ENCODE measurements at regions not wholly inside any gene's neighbourhood (a gene's known extent, or its start where the extent isn't known, plus 50 kb on each side); places are given as distances from the start of the nearest gene placed in this dataset.

GRCh38 chr12:123092866-123093265 is 58.0 kb downstream of the PITPNM2 start:
- TF ChIP-seq Cebpa-rat (IDR thresholded peaks at IDR 0.05), result no peak
- Histone ChIP-seq H3K27ac (no peak overlapping the region), H3K4me3 (no peak overlapping the region), H4K20me1 (peaks cover 33% of the 10 kb centered on the region; the same call in 1 of the 2 replicates), H3K4me1 (peaks cover 55% of the 10 kb centered on the region), H3K9me3 (no peaks in the 10 kb centered on the region), H3K27me3 (no peaks in the 10 kb centered on the region), H3K36me3 (peaks cover 30% of the 10 kb centered on the region; the same call in 1 of the 2 replicates), H3K4me2 (no peak overlapping the region), H3K9ac (no peak overlapping the region)

- Histone ChIP-seq H4K20me1 (peaks cover 44% of the 10 kb centered on the region; the same call in 1 of the 2 replicates), H3K27me3 (no peaks in the 10 kb centered on the region), H3K4me2 (no peak overlapping the region), H3K9me3 (no peaks in the 10 kb centered on the region), H3K9ac (no peak overlapping the region), H3K27ac (no peak overlapping the region; the same call in 1 of the 2 replicates), H3K36me3 (peaks cover 30% of the 10 kb centered on the region; the same call in 1 of the 2 replicates), H3K4me3 (no peak overlapping the region), H3K4me1 (peaks cover 49% of the 10 kb centered on the region)
- no peak for TF ChIP-seq Cebpa-rat (IDR thresholded peaks at IDR 0.05)
These were observed 59.4 kb downstream of the PITPNM2 start for GRCh38 chr12:123091230-123092150.

GRCh38 chr12:123089631-123090353 is 61.1 kb downstream of the PITPNM2 start:
- H3K9ac ChIP-seq, result no peak overlapping the region
- H3K4me2 ChIP-seq, result peak overlapping the region; percentile 50; the same call in 1 of the 2 replicates
- peaks cover 49% of the 10 kb centered on the region for H3K4me1 ChIP-seq
- no peak for TF ChIP-seq Cebpa-rat (IDR thresholded peaks at IDR 0.05)
- no peak overlapping the region for H3K4me3 ChIP-seq
- H4K20me1 ChIP-seq, result peaks cover 60% of the 10 kb centered on the region; the same call in 1 of the 2 replicates
- H3K27me3 ChIP-seq, result no peaks in the 10 kb centered on the region
- no peaks in the 10 kb centered on the region for H3K9me3 ChIP-seq
- H3K27ac ChIP-seq, result no peak overlapping the region
- H3K36me3 ChIP-seq, result peaks cover 16% of the 10 kb centered on the region; the same call in 1 of the 2 replicates

GRCh38 chr12:123089140-123089539 is 61.8 kb downstream of the PITPNM2 start:
- no peak overlapping the region for H3K4me3 ChIP-seq
- H3K27ac ChIP-seq, result no peak overlapping the region
- no peaks in the 10 kb centered on the region for H3K9me3 ChIP-seq
- TF ChIP-seq Cebpa-rat (IDR thresholded peaks at IDR 0.05), result no peak
- H3K27me3 ChIP-seq, result no peaks in the 10 kb centered on the region
- peaks cover 9% of the 10 kb centered on the region; the same call in 1 of the 2 replicates for H3K36me3 ChIP-seq
- H3K4me1 ChIP-seq, result peaks cover 52% of the 10 kb centered on the region
- no peak overlapping the region for H3K9ac ChIP-seq
- H3K4me2 ChIP-seq, result peak overlapping the region; percentile 50
- H4K20me1 ChIP-seq, result peaks cover 64% of the 10 kb centered on the region; the same call in 1 of the 2 replicates

- H3K27me3 ChIP-seq, result no peaks in the 10 kb centered on the region
- peaks cover 73% of the 10 kb centered on the region; the same call in 1 of the 2 replicates for H4K20me1 ChIP-seq
- H3K4me2 ChIP-seq, result peak overlapping the region; percentile 81; the same call in 1 of the 2 replicates
- H3K4me3 ChIP-seq, result no peak overlapping the region
- H3K9me3 ChIP-seq, result no peaks in the 10 kb centered on the region
- TF ChIP-seq Cebpa-rat (IDR thresholded peaks at IDR 0.05), result no peak
- 0 out of 2 replicates have a peak overlapping the region, but pooled peaks have one; percentile 32 for H3K9ac ChIP-seq
- H3K27ac ChIP-seq, result no peak overlapping the region
- H3K36me3 ChIP-seq, result peaks cover 11% of the 10 kb centered on the region; the same call in 1 of the 2 replicates
- H3K4me1 ChIP-seq, result peaks cover 76% of the 10 kb centered on the region
These were observed 65.0 kb downstream of the PITPNM2 start for GRCh38 chr12:123085730-123086487.

GRCh38 chr12:123085066-123085465 is 65.8 kb downstream of the PITPNM2 start:
- no peaks in the 10 kb centered on the region for H3K9me3 ChIP-seq
- H3K27ac ChIP-seq, result no peak overlapping the region
- H3K4me2 ChIP-seq, result peak overlapping the region; percentile 81
- peaks cover 10% of the 10 kb centered on the region; the same call in 1 of the 2 replicates for H3K36me3 ChIP-seq
- no peak for TF ChIP-seq Cebpa-rat (IDR thresholded peaks at IDR 0.05)
- no peak overlapping the region for H3K9ac ChIP-seq
- H3K4me3 ChIP-seq, result no peak overlapping the region
- H4K20me1 ChIP-seq, result peaks cover 82% of the 10 kb centered on the region; the same call in 1 of the 2 replicates
- peaks cover 76% of the 10 kb centered on the region for H3K4me1 ChIP-seq
- H3K27me3 ChIP-seq, result no peaks in the 10 kb centered on the region

- peak overlapping the region; percentile 61 for H3K9ac ChIP-seq
- H3K27me3 ChIP-seq, result no peaks in the 10 kb centered on the region
- peaks cover 10% of the 10 kb centered on the region; the same call in 1 of the 2 replicates for H3K36me3 ChIP-seq
- H3K27ac ChIP-seq, result peak overlapping the region; percentile 71
- peaks cover 92% of the 10 kb centered on the region for H4K20me1 ChIP-seq
- no peaks in the 10 kb centered on the region for H3K9me3 ChIP-seq
- peaks cover 67% of the 10 kb centered on the region for H3K4me1 ChIP-seq
- no peak for TF ChIP-seq Cebpa-rat (IDR thresholded peaks at IDR 0.05)
- H3K4me3 ChIP-seq, result no peak overlapping the region; the same call in 1 of the 2 replicates
- H3K4me2 ChIP-seq, result peak overlapping the region; percentile 81
These were observed 67.0 kb downstream of the PITPNM2 start for GRCh38 chr12:123083661-123084571.

- no peak overlapping the region for H3K4me3 ChIP-seq
- H3K4me2 ChIP-seq, result no peak overlapping the region
- no peak overlapping the region for H3K9ac ChIP-seq
- TF ChIP-seq Cebpa-rat (IDR thresholded peaks at IDR 0.05), result no peak
- H3K36me3 ChIP-seq, result peaks cover 10% of the 10 kb centered on the region; the same call in 1 of the 2 replicates
- H3K9me3 ChIP-seq, result no peaks in the 10 kb centered on the region
- H3K27ac ChIP-seq, result no peak overlapping the region
- peaks cover 74% of the 10 kb centered on the region for H3K4me1 ChIP-seq
- H4K20me1 ChIP-seq, result peaks cover 98% of the 10 kb centered on the region
- H3K27me3 ChIP-seq, result no peaks in the 10 kb centered on the region
These were observed 70.3 kb downstream of the PITPNM2 start for GRCh38 chr12:123080634-123081033.

Data from BLaER1 (cell line).